H1 (cell line): ENCODE measurements at regions not wholly inside any gene's neighbourhood (a gene's known extent, or its start where the extent isn't known, plus 50 kb on each side); places are given as distances from the start of the nearest gene placed in this dataset.

Experiments used
- CTCF ChIA-PET: fragments of 300-600 bp; sonication (Branson Sonifier 250); formaldehyde crosslinking; loops from one replicate; lab custom pipeline; 2021; ENCODE audit not compliant: partially characterized antibody; lab: Charles Lee
- POLR2A ChIA-PET: fragments of 300-600 bp; sonication (Branson Sonifier 250); formaldehyde crosslinking; loops from one replicate; lab custom pipeline; 2021; ENCODE audit warnings: inconsistent platforms; ENCODE audit not compliant: partially characterized antibody; lab: Charles Lee
- DNase-seq, 2 experiments: peaks; one replicate each; pipeline versions ENCODE4 v3.0.0 to v3.0.0-alpha.2; 2010 to 2022; ENCODE audit warnings: low spot score in 2 of 2, low read depth in 1 of 2, mixed read lengths in 1 of 2
- FAIRE-seq: peaks from 2 replicates; lab custom pipeline; 2011; peaks lifted over from hg19 to GRCh38; lab: Jason Lieb, UNC
- H2AFZ ChIP-seq: 2 replicates; pipeline ENCODE4 v1.8.1; 2012; ENCODE audit warnings: low read length, inconsistent platforms
- H2AK5ac ChIP-seq: 2 replicates; pipeline ENCODE4 v1.6.1; 2013; ENCODE audit warnings: low read depth, low read length
- H2BK120ac ChIP-seq: replicated peaks from 2 replicates; pipeline ENCODE3; 2013; ENCODE audit warnings: low read depth, low read length, inconsistent platforms
- H2BK12ac ChIP-seq: 2 replicates; pipeline ENCODE4 v1.6.1; 2013; ENCODE audit warnings: low read depth, low read length
- H2BK15ac ChIP-seq: 2 replicates; pipeline ENCODE4 v1.6.1; 2013; ENCODE audit warnings: low read length
- H2BK20ac ChIP-seq: 2 replicates; pipeline ENCODE4 v1.6.1; 2013; ENCODE audit warnings: low read length
- H2BK5ac ChIP-seq: 2 replicates; pipeline ENCODE4 v1.6.1; 2013; ENCODE audit warnings: low read depth, low read length
- H3K14ac ChIP-seq: 2 replicates; pipeline ENCODE4 v1.6.1; 2013; ENCODE audit warnings: inconsistent platforms; ENCODE audit not compliant: insufficient read length
- H3K18ac ChIP-seq: 2 replicates; pipeline ENCODE4 v1.6.1; 2013; ENCODE audit warnings: low read length; ENCODE audit errors: extremely low read depth
- H3K23ac ChIP-seq: 2 replicates; pipeline ENCODE4 v1.6.1; 2013; ENCODE audit warnings: inconsistent platforms; ENCODE audit not compliant: insufficient read length
- H3K23me2 ChIP-seq: 2 replicates; pipeline ENCODE4 v1.6.1; 2013; ENCODE audit warnings: low read depth, low read length
- H3K27ac ChIP-seq: 2 replicates; pipeline ENCODE4 v1.6.1; 2011; ENCODE audit warnings: low read depth, low read length, inconsistent platforms
- H3K27me3 ChIP-seq, 4 experiments: replicated peaks in 1 of 4; 1 replicate in 1 of 4; 2 replicates in 3 of 4; pipeline versions ENCODE4 v1.6.1 to v1.8.1; 2011 to 2013; ENCODE audit warnings: low read length in 3 of 4, mild to moderate bottlenecking in 3 of 4, inconsistent platforms in 2 of 4, mixed read lengths in 2 of 4, moderate library complexity in 1 of 4; ENCODE audit not compliant: control insufficient read depth in 3 of 4, insufficient read depth in 3 of 4; ENCODE audit errors: extremely low read depth in 1 of 4
- H3K36me3 ChIP-seq, 4 experiments: 2 replicates each; pipeline versions ENCODE4 v1.6.1 to v1.8.1; 2011 to 2013; ENCODE audit warnings: mild to moderate bottlenecking in 4 of 4, low read length in 3 of 4, moderate library complexity in 2 of 4, control low read depth in 1 of 4, inconsistent platforms in 1 of 4; ENCODE audit not compliant: insufficient read depth in 4 of 4, control insufficient read depth in 2 of 4
- H3K4ac ChIP-seq: replicated peaks from 2 replicates; pipeline ENCODE3; 2013; ENCODE audit warnings: low read length, low read depth, mixed read lengths, inconsistent platforms; ENCODE audit not compliant: insufficient read length
- H3K4me1 ChIP-seq, 4 experiments: replicated peaks in 1 of 4; 1 replicate in 1 of 4; 2 replicates in 3 of 4; pipeline versions ENCODE4 v1.6.1 to v1.8.1; 2011 to 2013; ENCODE audit warnings: low read length in 3 of 4, inconsistent platforms in 2 of 4, mixed read lengths in 1 of 4; ENCODE audit not compliant: insufficient read depth in 4 of 4, control insufficient read depth in 3 of 4
- H3K4me2 ChIP-seq, 2 experiments: 2 replicates each; pipeline versions ENCODE4 v1.6.1 to v1.8.1; 2011 to 2013; ENCODE audit warnings: low read depth in 2 of 2, low read length in 2 of 2, control low read depth in 1 of 2, inconsistent platforms in 1 of 2, mild to moderate bottlenecking in 1 of 2; ENCODE audit not compliant: insufficient read depth in 1 of 2
- H3K4me3 ChIP-seq, 4 experiments: fragments of 200-600, 300-600 bp in 1 of 4; sonication (generic), shearing (Covaris generic), sonication (Bioruptor Twin) in 1 of 4; 2 replicates each; pipeline versions ENCODE4 v1.5.1 to v1.8.1; 2011 to 2016; ENCODE audit warnings: low read length in 4 of 4, low read depth in 3 of 4, control low read depth in 2 of 4, inconsistent platforms in 2 of 4, mild to moderate bottlenecking in 2 of 4, mixed read lengths in 1 of 4, moderate library complexity in 1 of 4; ENCODE audit not compliant: insufficient read depth in 2 of 4; ENCODE audit errors: extremely low read depth in 1 of 4
- H3K56ac ChIP-seq: replicated peaks from 2 replicates; pipeline ENCODE3; 2013; ENCODE audit warnings: low read depth, mild to moderate bottlenecking, mixed read lengths, low read length, inconsistent platforms; ENCODE audit not compliant: insufficient read length
- H3K79me1 ChIP-seq: 2 replicates; pipeline ENCODE4 v1.6.1; 2013; ENCODE audit warnings: low read depth, low read length, control low read depth
- H3K79me2 ChIP-seq, 2 experiments: 2 replicates each; pipeline versions ENCODE4 v1.6.1 to v1.8.1; 2012 to 2013; ENCODE audit warnings: low read length in 2 of 2, mild to moderate bottlenecking in 2 of 2, inconsistent platforms in 1 of 2; ENCODE audit not compliant: insufficient read depth in 2 of 2, control insufficient read depth in 1 of 2
- H3K9ac ChIP-seq, 4 experiments: replicated peaks in 1 of 4; 1 replicate in 1 of 4; 2 replicates in 3 of 4; pipeline versions ENCODE4 v1.6.1 to v1.8.1; 2011 to 2013; ENCODE audit warnings: low read depth in 3 of 4, low read length in 3 of 4, control low read depth in 2 of 4, mild to moderate bottlenecking in 2 of 4, moderate library complexity in 2 of 4, inconsistent platforms in 1 of 4; ENCODE audit errors: extremely low read depth in 1 of 4
- H3K9me3 ChIP-seq, 2 experiments: 2 replicates each; pipeline versions ENCODE4 v1.6.1 to v1.8.1; 2012 to 2013; ENCODE audit warnings: mild to moderate bottlenecking in 2 of 2, moderate library complexity in 2 of 2, control low read depth in 1 of 2, inconsistent platforms in 1 of 2, low read depth in 1 of 2, low read length in 1 of 2, mixed read lengths in 1 of 2; ENCODE audit not compliant: insufficient read depth in 2 of 2
- H4K20me1 ChIP-seq, 2 experiments: replicated peaks in 1 of 2; 2 replicates each; pipeline versions ENCODE3 to v1.8.1; 2011 to 2013; ENCODE audit warnings: inconsistent platforms in 2 of 2, low read length in 2 of 2, mild to moderate bottlenecking in 1 of 2; ENCODE audit not compliant: insufficient read depth in 2 of 2, control insufficient read depth in 1 of 2
- H4K5ac ChIP-seq: 2 replicates; pipeline ENCODE4 v1.6.1; 2013; ENCODE audit warnings: low read length, low read depth, mixed read lengths, inconsistent platforms; ENCODE audit not compliant: insufficient read length
- H4K8ac ChIP-seq: 2 replicates; pipeline ENCODE4 v1.8.0; 2013; ENCODE audit warnings: mild to moderate bottlenecking, moderate library complexity, low read length, inconsistent platforms; ENCODE audit not compliant: insufficient read depth; ENCODE audit errors: extremely low read depth
- H4K91ac ChIP-seq: replicated peaks from 2 replicates; pipeline ENCODE3; 2013; ENCODE audit warnings: low read length, mixed read lengths, inconsistent platforms; ENCODE audit not compliant: insufficient read length
- ASH2L ChIP-seq: fragments of 200-600, 300-600 bp; sonication (generic); IDR thresholded peaks from one replicate; pipeline ENCODE4 v1.7.1; 2017; ENCODE audit warnings: low read length
- BCL11A ChIP-seq, 2 experiments: IDR thresholded peaks; one replicate each; pipeline ENCODE4 v1.6.1; 2011; ENCODE audit warnings: low read depth in 2 of 2, low read length in 2 of 2, mild to moderate bottlenecking in 2 of 2
- BRCA1 ChIP-seq: IDR thresholded peaks from 2 replicates; pipeline ENCODE4 v1.6.1; 2012; ENCODE audit warnings: low read depth, low read length, improper control_type of control experiment
- EZH2 ChIP-seq: fragments of 200-600 bp; sonication (generic); IDR thresholded peaks from 2 replicates; pipeline ENCODE4 v1.7.1; 2012; ENCODE audit warnings: low read depth, mild to moderate bottlenecking, moderate library complexity, low read length, inconsistent platforms; ENCODE audit not compliant: severe bottlenecking
- POLR2A ChIP-seq, 2 experiments: IDR thresholded peaks; 1 replicate in 1 of 2; 2 replicates in 1 of 2; pipeline ENCODE4 v1.6.1; 2011; ENCODE audit warnings: low read depth in 2 of 2, low read length in 2 of 2, mild to moderate bottlenecking in 2 of 2; ENCODE audit errors: control extremely low read depth in 1 of 2
- POLR2AphosphoS5 ChIP-seq: IDR thresholded peaks from 2 replicates; pipeline ENCODE4 v1.6.1; 2011; ENCODE audit warnings: low read depth, low read length
- RXRA ChIP-seq: IDR thresholded peaks from 2 replicates; pipeline ENCODE4 v1.6.1; 2011; ENCODE audit warnings: low read depth, mild to moderate bottlenecking, low read length, moderate library complexity; ENCODE audit not compliant: insufficient read depth
- SAP30 ChIP-seq: fragments of 300-600 bp; sonication (generic); IDR thresholded peaks from 2 replicates; pipeline ENCODE4 v1.7.1; 2012; ENCODE audit warnings: low read length, moderate library complexity, mild to moderate bottlenecking, inconsistent platforms; ENCODE audit not compliant: insufficient read depth, insufficient replicate concordance
- SIX5 ChIP-seq: IDR thresholded peaks from 2 replicates; pipeline ENCODE4 v1.6.1; 2011; ENCODE audit warnings: mild to moderate bottlenecking, low read depth, low read length
- SP2 ChIP-seq: IDR thresholded peaks from 2 replicates; pipeline ENCODE4 v1.6.1; 2012; ENCODE audit warnings: mild to moderate bottlenecking, low read length, inconsistent platforms
- TEAD4 ChIP-seq: IDR thresholded peaks from 2 replicates; pipeline ENCODE4 v1.6.1; 2012; ENCODE audit warnings: low read depth, low read length, inconsistent platforms, mixed read lengths
- YY1 ChIP-seq: IDR thresholded peaks from 2 replicates; pipeline ENCODE4 v1.6.1; 2011; ENCODE audit warnings: low read depth, mild to moderate bottlenecking, low read length
- WGBS, 2 experiments: shearing (Covaris generic) in 1 of 2; methylation state at CpG; one replicate each; pipeline versions ENCODE4 v1.1.6 to v1.1.7; 2013 to 2015; ENCODE audit warnings: low lambda C conversion rate in 2 of 2, mixed read lengths in 2 of 2, inconsistent platforms in 1 of 2, low coverage in 1 of 2, missing lambda C conversion rate in 1 of 2; ENCODE audit not compliant: insufficient replicate concordance in 2 of 2, insufficient coverage in 1 of 2, insufficient read length in 1 of 2; ENCODE audit errors: extremely low coverage in 1 of 2, missing lambda C conversion rate in 1 of 2; 5-methylcytosine and 5-hydroxymethylcytosine counted together
- TF ChIP-seq, protein P1 (sequence below): IDR thresholded peaks from 2 replicates; pipeline ENCODE4 v1.6.1; 2012; ENCODE audit warnings: inconsistent platforms
- TF ChIP-seq, protein P2 (sequence below), 3 experiments: IDR thresholded peaks; 1 replicate in 2 of 3; 2 replicates in 1 of 3; pipeline versions ENCODE4 v1.5.1 to v1.6.1; 2011; ENCODE audit warnings: low read length in 3 of 3, mild to moderate bottlenecking in 3 of 3, inconsistent platforms in 2 of 3, low read depth in 1 of 3, moderate library complexity in 1 of 3; ENCODE audit not compliant: insufficient read depth in 1 of 3; ENCODE audit errors: control extremely low read depth in 1 of 3

DNA sequence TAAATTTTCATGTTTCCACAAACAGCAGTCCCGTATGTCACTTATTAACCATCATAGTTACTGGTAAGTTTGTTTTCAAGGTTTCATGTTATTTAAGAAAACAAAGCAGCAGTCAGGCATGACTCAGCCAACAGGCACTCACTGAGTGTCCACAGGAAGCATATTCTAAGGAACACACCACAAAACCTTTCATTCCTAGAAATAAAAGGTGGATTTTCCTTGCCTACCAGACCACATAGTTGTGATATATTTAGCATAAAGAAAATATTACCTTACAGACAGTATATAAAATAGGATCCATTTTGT is 143.3 kb upstream of the AVPR1A start:
- POLR2A ChIA-PET: no interaction called here
- no peak overlapping the region for H3K4me2 ChIP-seq
- FAIRE-seq: no peak
- no peak for TF ChIP-seq YY1
- no peak for TF ChIP-seq POLR2A (IDR thresholded peaks at IDR 0.05; ENCODE audit: control extremely low read depth in 1 of 2, low read depth in 2 of 2, low read length in 2 of 2)
- no peak for TF ChIP-seq SP2
- no peak for TF ChIP-seq EZH2
- no peak for TF ChIP-seq BRCA1
- no peak for TF ChIP-seq SIX5
- TF ChIP-seq, protein P1, sequence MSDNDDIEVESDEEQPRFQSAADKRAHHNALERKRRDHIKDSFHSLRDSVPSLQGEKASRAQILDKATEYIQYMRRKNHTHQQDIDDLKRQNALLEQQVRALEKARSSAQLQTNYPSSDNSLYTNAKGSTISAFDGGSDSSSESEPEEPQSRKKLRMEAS: no peak
- TF ChIP-seq ASH2L: no peak
- no peak for TF ChIP-seq BCL11A (IDR thresholded peaks at IDR 0.05; ENCODE audit: low read depth in 2 of 2, low read length in 2 of 2)
- TF ChIP-seq, protein P2, sequence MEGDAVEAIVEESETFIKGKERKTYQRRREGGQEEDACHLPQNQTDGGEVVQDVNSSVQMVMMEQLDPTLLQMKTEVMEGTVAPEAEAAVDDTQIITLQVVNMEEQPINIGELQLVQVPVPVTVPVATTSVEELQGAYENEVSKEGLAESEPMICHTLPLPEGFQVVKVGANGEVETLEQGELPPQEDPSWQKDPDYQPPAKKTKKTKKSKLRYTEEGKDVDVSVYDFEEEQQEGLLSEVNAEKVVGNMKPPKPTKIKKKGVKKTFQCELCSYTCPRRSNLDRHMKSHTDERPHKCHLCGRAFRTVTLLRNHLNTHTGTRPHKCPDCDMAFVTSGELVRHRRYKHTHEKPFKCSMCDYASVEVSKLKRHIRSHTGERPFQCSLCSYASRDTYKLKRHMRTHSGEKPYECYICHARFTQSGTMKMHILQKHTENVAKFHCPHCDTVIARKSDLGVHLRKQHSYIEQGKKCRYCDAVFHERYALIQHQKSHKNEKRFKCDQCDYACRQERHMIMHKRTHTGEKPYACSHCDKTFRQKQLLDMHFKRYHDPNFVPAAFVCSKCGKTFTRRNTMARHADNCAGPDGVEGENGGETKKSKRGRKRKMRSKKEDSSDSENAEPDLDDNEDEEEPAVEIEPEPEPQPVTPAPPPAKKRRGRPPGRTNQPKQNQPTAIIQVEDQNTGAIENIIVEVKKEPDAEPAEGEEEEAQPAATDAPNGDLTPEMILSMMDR (IDR thresholded peaks at IDR 0.05; ENCODE audit: control extremely low read depth in 1 of 3, insufficient read depth in 1 of 3, low read depth in 1 of 3, low read length in 3 of 3): no peak
- no peak for TF ChIP-seq TEAD4
- TF ChIP-seq RXRA: no peak
- no peak for TF ChIP-seq SAP30
- TF ChIP-seq POLR2AphosphoS5: no peak

More for the DNA sequence above, 143.3 kb upstream of the AVPR1A start:
- H2AK5ac ChIP-seq: no peak overlapping the region
- H3K4me1 ChIP-seq: no peaks in the 10 kb centered on the region
- no peak overlapping the region for H2BK15ac ChIP-seq
- 90% methylated on average over 1 of the region's 1 CpG; no CpG with 5 or more reads in 1 of the 2 experiments for WGBS, 2 experiments
- no peaks in the 10 kb centered on the region for H3K79me2 ChIP-seq
- H3K23ac ChIP-seq: no peak overlapping the region
- CTCF ChIA-PET: no interaction called here
- no peak overlapping the region for H2BK120ac ChIP-seq
- H2AFZ ChIP-seq: no peak overlapping the region
- no peak overlapping the region for H4K91ac ChIP-seq
- H4K5ac ChIP-seq: no peak overlapping the region
- no peak overlapping the region for H2BK20ac ChIP-seq
- H3K23me2 ChIP-seq: no peaks in the 10 kb centered on the region; the same call in 1 of the 2 replicates
- H3K27me3 ChIP-seq: no peaks in the 10 kb centered on the region
- no peaks in the 10 kb centered on the region for H3K9me3 ChIP-seq
- no peak overlapping the region for H2BK12ac ChIP-seq
- H2BK5ac ChIP-seq: no peak overlapping the region
- no peak overlapping the region for H3K14ac ChIP-seq
- no peak for DNase-seq
- H3K36me3 ChIP-seq: no peaks in the 10 kb centered on the region; a peak in 1 of 8 replicates
- H3K4me3 ChIP-seq: no peak overlapping the region
- no peaks in the 10 kb centered on the region for H4K20me1 ChIP-seq
- no peak overlapping the region for H3K27ac ChIP-seq
- H3K9ac ChIP-seq: no peak overlapping the region
- no peak overlapping the region for H4K8ac ChIP-seq
- no peak overlapping the region for H3K18ac ChIP-seq
- H3K79me1 ChIP-seq: no peaks in the 10 kb centered on the region
- no peak overlapping the region for H3K4ac ChIP-seq
- no peak overlapping the region for H3K56ac ChIP-seq
